ENCODE measurements at regions not wholly inside any gene's neighbourhood (a gene's known extent, or its start where the extent isn't known, plus 50 kb on each side); places are given as distances from the start of the nearest gene placed in this dataset.

GRCh38 chr13:34159946-34160345 lies 342.0 kb downstream of the RFC3 start:
- H3K27me3 ChIP-seq (ENCODE audit: insufficient read depth, poor library complexity, severe bottlenecking), result peaks cover 20% of the 10 kb centered on the region
- TF ChIP-seq POLR2AphosphoS5 (IDR thresholded peaks at IDR 0.05; ENCODE audit: low read depth) (no peak), SPI1 (IDR thresholded peaks at IDR 0.05; ENCODE audit: borderline replicate concordance, low read depth) (no peak), CTCF (IDR thresholded peaks at IDR 0.05; ENCODE audit: insufficient read depth, low read length) (no peak), REST (IDR thresholded peaks at IDR 0.05; ENCODE audit: insufficient replicate concordance, low read depth) (no peak), GABPA (IDR thresholded peaks at IDR 0.05; ENCODE audit: low read depth) (no peak)
- H3K27ac ChIP-seq (replicated peaks), result no peak overlapping the region
- DNase-seq (ENCODE audit: low read depth in 1 of 2, low spot score in 1 of 2), result no peak
- H3K4me3 ChIP-seq (replicated peaks; ENCODE audit: insufficient read depth, low read length), result no peak overlapping the region

GRCh38 chr13:34161931-34162543 lies 344.1 kb downstream of the RFC3 start:
- Histone ChIP-seq H3K27ac (replicated peaks) (no peak overlapping the region), H3K4me3 (replicated peaks; ENCODE audit: insufficient read depth, low read length) (no peak overlapping the region), H3K27me3 (ENCODE audit: insufficient read depth, poor library complexity, severe bottlenecking) (peaks cover 19% of the 10 kb centered on the region)
- no peak for DNase-seq (ENCODE audit: low read depth in 1 of 2, low spot score in 1 of 2)
- no peak for TF ChIP-seq CTCF (IDR thresholded peaks at IDR 0.05; ENCODE audit: insufficient read depth, low read length)
- TF ChIP-seq SPI1 (IDR thresholded peaks at IDR 0.05; ENCODE audit: borderline replicate concordance, low read depth), result no peak
- TF ChIP-seq REST (IDR thresholded peaks at IDR 0.05; ENCODE audit: insufficient replicate concordance, low read depth), result no peak
- no peak for TF ChIP-seq GABPA (IDR thresholded peaks at IDR 0.05; ENCODE audit: low read depth)

- DNase-seq (ENCODE audit: low read depth in 1 of 2, low spot score in 1 of 2), result no peak
- H3K27ac ChIP-seq (replicated peaks), result no peak overlapping the region
- no peak overlapping the region for H3K4me3 ChIP-seq (replicated peaks; ENCODE audit: insufficient read depth, low read length)
- peaks cover 15% of the 10 kb centered on the region for H3K27me3 ChIP-seq (ENCODE audit: insufficient read depth, poor library complexity, severe bottlenecking)
- TF ChIP-seq GABPA (IDR thresholded peaks at IDR 0.05; ENCODE audit: low read depth) (no peak), POLR2AphosphoS5 (IDR thresholded peaks at IDR 0.05; ENCODE audit: low read depth) (no peak), CTCF (IDR thresholded peaks at IDR 0.05; ENCODE audit: insufficient read depth, low read length) (no peak), REST (IDR thresholded peaks at IDR 0.05; ENCODE audit: insufficient replicate concordance, low read depth) (no peak), SPI1 (IDR thresholded peaks at IDR 0.05; ENCODE audit: borderline replicate concordance, low read depth) (no peak)
Observed at GRCh38 chr13:34162544-34162933, 344.6 kb downstream of the RFC3 start.

Measured in HL-60 (cell line).